GM12872 (cell line): ENCODE measurements at regions not wholly inside any gene's neighbourhood (a gene's known extent, or its start where the extent isn't known, plus 50 kb on each side); places are given as distances from the start of the nearest gene placed in this dataset.

Source experiments
- TF ChIP-seq, protein P1 (sequence below): IDR thresholded peaks from 3 replicates; pipeline ENCODE4 v1.5.1; 2011; ENCODE audit warnings: low read depth, mild to moderate bottlenecking, low read length, moderate library complexity; ENCODE audit not compliant: insufficient read depth

DNA sequence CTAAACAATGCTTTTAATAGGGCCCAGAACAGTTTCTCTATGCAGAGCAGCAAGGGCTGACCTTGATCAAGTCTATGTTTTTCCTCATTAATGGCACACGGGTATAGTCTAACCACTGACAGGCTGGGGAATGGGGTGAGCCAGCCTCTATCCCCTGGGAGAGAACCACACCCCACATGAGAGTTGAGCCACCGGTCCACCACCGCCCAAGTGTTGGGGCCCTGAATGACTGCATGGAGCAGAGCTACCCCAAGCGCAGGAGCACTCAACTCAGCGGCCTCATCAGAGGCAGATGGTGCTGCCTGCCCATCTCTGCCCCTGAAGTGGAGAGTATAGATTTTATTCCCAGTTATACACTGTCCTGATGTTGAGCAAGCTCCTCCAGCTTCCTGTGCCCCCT, 247.9 kb upstream of the IRX1 start:
- TF ChIP-seq, protein P1, sequence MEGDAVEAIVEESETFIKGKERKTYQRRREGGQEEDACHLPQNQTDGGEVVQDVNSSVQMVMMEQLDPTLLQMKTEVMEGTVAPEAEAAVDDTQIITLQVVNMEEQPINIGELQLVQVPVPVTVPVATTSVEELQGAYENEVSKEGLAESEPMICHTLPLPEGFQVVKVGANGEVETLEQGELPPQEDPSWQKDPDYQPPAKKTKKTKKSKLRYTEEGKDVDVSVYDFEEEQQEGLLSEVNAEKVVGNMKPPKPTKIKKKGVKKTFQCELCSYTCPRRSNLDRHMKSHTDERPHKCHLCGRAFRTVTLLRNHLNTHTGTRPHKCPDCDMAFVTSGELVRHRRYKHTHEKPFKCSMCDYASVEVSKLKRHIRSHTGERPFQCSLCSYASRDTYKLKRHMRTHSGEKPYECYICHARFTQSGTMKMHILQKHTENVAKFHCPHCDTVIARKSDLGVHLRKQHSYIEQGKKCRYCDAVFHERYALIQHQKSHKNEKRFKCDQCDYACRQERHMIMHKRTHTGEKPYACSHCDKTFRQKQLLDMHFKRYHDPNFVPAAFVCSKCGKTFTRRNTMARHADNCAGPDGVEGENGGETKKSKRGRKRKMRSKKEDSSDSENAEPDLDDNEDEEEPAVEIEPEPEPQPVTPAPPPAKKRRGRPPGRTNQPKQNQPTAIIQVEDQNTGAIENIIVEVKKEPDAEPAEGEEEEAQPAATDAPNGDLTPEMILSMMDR = no peak

DNA sequence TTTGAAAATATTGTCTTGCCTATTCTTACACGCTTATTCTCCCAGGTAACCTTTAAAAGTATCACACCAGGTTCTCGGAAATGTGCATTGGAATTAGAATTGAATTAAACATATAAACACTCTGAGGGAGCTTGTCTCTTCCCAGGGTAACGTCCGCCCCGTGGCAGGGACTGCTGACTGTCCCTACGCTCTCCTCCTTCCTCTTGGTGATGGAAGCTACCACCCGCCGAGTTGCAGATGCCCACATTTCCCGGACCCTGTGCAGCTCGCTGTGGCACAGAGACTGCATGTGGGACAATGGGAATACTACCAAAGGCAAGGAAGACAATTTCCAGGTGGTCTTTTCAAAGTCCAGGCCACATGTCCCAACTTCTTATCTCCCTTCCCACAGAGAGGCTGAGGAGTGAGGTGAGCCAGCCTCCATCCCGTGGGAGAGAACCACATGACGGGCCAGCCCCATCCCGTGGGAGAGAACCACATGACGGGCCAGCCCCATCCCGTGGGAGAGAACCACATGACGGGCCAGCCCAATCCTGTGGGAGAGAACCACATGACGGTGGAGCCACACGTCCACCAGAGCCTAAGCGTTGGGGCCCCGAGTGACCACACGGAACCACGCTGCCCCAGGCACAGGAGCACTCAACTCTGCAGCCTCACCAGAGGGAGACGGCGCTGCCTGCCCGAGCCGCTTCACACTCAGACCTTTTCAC, 249.4 kb upstream of the IRX1 start:
- TF ChIP-seq, protein P1 = no peak

DNA sequence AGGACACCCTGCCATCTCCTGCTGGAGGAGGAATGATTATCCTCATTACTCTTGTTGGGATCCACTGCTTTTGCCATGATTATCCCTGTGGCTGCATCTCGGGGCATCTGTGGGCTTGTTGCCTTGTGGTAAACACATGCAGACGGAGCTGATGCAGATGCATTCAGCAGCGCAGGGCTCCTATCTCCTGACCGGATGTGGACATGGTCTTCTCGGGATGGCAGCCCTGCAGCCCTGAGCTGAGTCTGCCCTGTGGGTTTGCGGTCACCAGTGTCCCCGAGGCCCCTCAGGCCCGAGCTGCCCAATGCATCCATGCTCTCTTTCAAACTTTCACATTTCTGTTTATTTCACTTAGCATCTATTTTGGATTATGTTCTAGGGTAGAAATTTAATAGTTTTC, 250.4 kb upstream of the IRX1 start:
- TF ChIP-seq, protein P1 = no peak

DNA sequence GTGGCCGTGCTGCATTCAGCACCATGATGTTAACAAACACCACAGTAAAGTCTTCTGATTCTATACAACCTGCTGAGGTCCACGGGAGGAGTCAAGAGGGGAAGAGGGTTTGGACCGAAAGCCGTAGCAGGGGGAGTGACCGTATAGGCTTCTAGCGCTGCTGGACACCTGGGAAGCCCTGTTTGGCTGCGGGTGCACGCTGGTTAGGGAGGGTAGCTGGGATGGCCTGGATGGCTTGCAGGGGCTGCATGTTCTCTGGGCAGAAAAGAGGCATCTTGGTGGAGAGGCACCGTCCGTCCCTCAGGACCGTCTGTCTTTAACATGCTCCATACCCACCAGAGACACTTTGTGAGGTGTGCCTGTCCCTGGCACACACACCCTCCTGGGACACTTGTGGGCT, 251.0 kb upstream of the IRX1 start:
- TF ChIP-seq, protein P1 = no peak

DNA sequence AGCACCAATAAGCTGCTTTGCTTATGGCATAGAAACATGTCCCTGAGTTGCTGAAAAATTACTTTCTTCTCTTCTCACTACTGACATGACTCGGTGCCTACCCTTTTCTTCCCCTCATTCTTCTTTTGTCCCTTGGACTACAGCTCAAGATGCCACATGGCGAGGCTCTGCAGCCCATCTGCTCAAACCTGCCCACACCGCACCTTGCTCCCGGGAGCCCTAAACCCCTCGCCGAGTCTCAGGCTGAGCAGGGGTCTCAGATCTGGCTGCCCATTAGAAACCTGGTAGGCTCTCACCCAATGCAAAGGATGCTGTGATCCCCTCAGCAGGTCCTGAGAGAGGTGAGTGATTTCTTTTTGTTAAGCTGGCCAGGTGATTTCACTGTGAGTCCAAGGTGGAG, 251.7 kb upstream of the IRX1 start:
- TF ChIP-seq, protein P1 = no peak

DNA sequence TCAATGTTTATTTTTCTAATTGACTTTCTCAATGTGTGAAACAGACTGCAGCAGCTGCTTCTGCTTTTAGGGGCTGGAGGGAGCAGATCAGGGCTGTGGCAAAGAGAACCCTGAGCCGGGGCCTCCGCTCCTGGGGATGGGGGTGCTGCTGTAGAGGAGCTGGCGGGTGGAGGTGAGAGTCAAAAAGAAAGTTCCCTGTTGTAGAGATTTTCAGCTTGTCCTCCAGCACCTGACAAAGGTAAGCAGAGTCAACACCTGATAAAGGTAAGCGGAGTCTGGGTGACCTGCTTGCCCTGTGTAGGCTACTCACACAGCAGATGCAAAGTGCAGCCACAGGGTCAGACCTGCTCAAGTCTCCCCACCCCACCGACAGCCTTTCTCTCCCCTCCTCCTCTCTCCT, 252.4 kb upstream of the IRX1 start:
- TF ChIP-seq, protein P1 = no peak

DNA sequence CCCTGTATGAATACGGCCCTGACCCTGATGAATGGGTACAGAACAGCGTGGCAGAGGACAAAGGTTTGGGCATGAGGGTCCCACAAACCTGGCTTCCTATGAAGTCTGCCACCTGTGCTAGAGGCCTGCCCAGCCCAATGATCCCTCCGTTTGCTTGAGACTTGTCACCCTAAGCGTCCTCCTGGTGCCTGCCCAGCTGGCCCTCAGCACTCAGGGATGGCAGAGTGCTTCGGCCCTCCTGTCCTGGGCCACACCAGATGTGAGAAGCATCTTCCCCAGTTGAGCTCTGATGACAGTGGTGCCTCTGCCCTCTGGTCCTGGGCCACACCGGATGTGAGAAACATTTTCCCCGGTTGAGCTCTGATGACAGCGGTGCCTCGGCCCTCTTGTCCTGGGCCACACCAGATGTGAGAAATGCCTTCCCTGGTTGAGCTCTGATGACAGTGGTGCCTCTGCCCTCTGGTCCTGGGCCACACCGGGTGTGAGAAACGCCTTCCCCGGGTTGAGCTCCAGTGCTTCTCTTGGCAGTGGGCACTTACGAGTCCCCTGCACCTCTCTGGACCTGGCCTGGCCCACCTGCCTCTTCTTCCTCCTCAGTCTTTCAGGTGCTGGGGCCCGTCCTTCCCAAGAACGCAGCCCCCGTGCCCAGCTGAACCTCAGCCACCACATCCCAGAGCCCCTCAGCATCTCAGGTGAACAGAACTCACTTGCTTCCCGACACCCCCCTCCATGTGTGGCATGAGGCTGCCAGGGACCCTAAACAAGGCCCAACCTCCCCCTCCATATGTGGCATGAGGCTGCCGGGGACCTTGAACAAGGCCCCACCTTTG, 253.1 kb upstream of the IRX1 start:
- TF ChIP-seq, protein P1 = no peak
